PC-9 (cell line): ENCODE measurements at regions not wholly inside any gene's neighbourhood (a gene's known extent, or its start where the extent isn't known, plus 50 kb on each side); places are given as distances from the start of the nearest gene placed in this dataset.

ENCODE experiments used
- BruUV-seq: library from RNA; stranded (reverse); fragments of 400-500 nt; replicated peaks from 2 replicates; lab custom pipeline; 2021; lab: Mats Ljungman, UMichigan
- CTCF ChIA-PET: fragments of 300-600 bp; sonication (Branson Sonifier 250); formaldehyde crosslinking; loops from one replicate; lab custom pipeline; 2022; ENCODE audit warnings: antibody characterized with exemption; lab: Charles Lee
- POLR2A ChIA-PET: fragments of 300-600 bp; sonication (Branson Sonifier 250); formaldehyde crosslinking; loops from one replicate; lab custom pipeline; 2022; ENCODE audit warnings: antibody characterized with exemption; ENCODE audit not compliant: unreplicated experiment; lab: Charles Lee
- DNase-seq, 2 experiments: peaks; one replicate each; pipeline versions ENCODE4 v3.0.0 to v3.0.0-alpha.2; 2015 to 2022; ENCODE audit warnings: mixed read lengths in 1 of 2
- H2AFZ ChIP-seq: fragments of 200-600 bp; sonication (generic); 2 replicates; pipeline ENCODE4 v1.8.1; 2017; ENCODE audit warnings: antibody characterized with exemption
- H3F3A ChIP-seq: fragments of 200-600 bp; sonication (generic); 2 replicates; pipeline ENCODE4 v1.8.1; 2017; ENCODE audit warnings: antibody characterized with exemption, mild to moderate bottlenecking, low read depth; ENCODE audit not compliant: insufficient read depth
- H3K27ac ChIP-seq: fragments of 200-600 bp; sonication (generic); 2 replicates; pipeline ENCODE4 v1.6.1; 2016; ENCODE audit warnings: mixed run types
- H3K27me3 ChIP-seq: fragments of 200-600 bp; sonication (generic); 2 replicates; pipeline ENCODE4 v1.6.1; 2016; ENCODE audit warnings: low read depth, mixed run types; ENCODE audit not compliant: insufficient read depth
- H3K36me3 ChIP-seq: fragments of 200-600 bp; sonication (generic); 2 replicates; pipeline ENCODE4 v1.6.1; 2016; ENCODE audit warnings: low read depth, mixed run types
- H3K4me1 ChIP-seq: fragments of 200-600 bp; sonication (generic); replicated peaks from 2 replicates; pipeline ENCODE4 v1.6.1; 2016; ENCODE audit warnings: mixed run types; ENCODE audit not compliant: insufficient read depth
- H3K4me2 ChIP-seq: fragments of 200-600 bp; sonication (generic); 2 replicates; pipeline ENCODE4 v1.6.1; 2017; ENCODE audit warnings: mixed run types
- H3K4me3 ChIP-seq: fragments of 200-600 bp; sonication (generic); 2 replicates; pipeline ENCODE4 v1.6.1; 2016; ENCODE audit warnings: mixed run types
- H3K79me2 ChIP-seq: fragments of 200-600 bp; sonication (generic); 2 replicates; pipeline ENCODE4 v1.6.1; 2017; ENCODE audit warnings: low read depth, mixed run types
- H3K9me2 ChIP-seq: fragments of 200-600 bp; sonication (generic); 2 replicates; pipeline ENCODE4 v1.8.1; 2017; ENCODE audit warnings: mild to moderate bottlenecking; ENCODE audit not compliant: insufficient read depth
- H3K9me3 ChIP-seq: fragments of 200-600 bp; sonication (generic); 2 replicates; pipeline ENCODE4 v1.8.1; 2016; ENCODE audit warnings: low read depth; ENCODE audit not compliant: insufficient read depth
- H4K20me1 ChIP-seq: fragments of 200-600 bp; sonication (generic); 2 replicates; pipeline ENCODE4 v1.8.1; 2017; ENCODE audit not compliant: insufficient read depth
- CTCF ChIP-seq: fragments of 200-600 bp; sonication (generic); conservative IDR thresholded peaks from 2 replicates; pipeline ENCODE4 v1.6.1; 2017; ENCODE audit warnings: mixed run types, antibody characterized with exemption, mild to moderate bottlenecking, moderate library complexity
- EZH2 ChIP-seq: fragments of 200-600 bp; sonication (generic); IDR thresholded peaks from 2 replicates; pipeline ENCODE4 v1.8.0; 2017; ENCODE audit warnings: antibody characterized with exemption, low read depth
- intact Hi-C: fragments of 100-400 bp; cut with micrococcal nuclease; formaldehyde crosslinking; loops from one replicate; pipeline ENCODE4 v1.10.0; 2022; ENCODE audit not compliant: unreplicated experiment

GRCh38 chr2:16021611-16022363 lies 81.4 kb downstream of the MYCN start:
- Histone ChIP-seq H2AFZ (no peak overlapping the region), H3K4me2 (no peak overlapping the region), H4K20me1 (no peaks in the 10 kb centered on the region; the same call in 1 of the 2 replicates), H3K36me3 (no peaks in the 10 kb centered on the region), H3K4me1 (no peaks in the 10 kb centered on the region), H3K27me3 (peaks cover 65% of the 10 kb centered on the region), H3K27ac (no peak overlapping the region), H3K4me3 (no peak overlapping the region), H3F3A (no peaks in the 10 kb centered on the region), H3K9me2 (no peaks in the 10 kb centered on the region), H3K9me3 (no peaks in the 10 kb centered on the region), H3K79me2 (no peaks in the 10 kb centered on the region)
- no TSS peak for BruUV-seq
- DNase-seq: no peak
- CTCF ChIA-PET: no interaction called here
- intact Hi-C loops: no loop called here
- TF ChIP-seq CTCF: no peak
- POLR2A ChIA-PET: interaction anchor here (0.7 kb wide), 1 partner anchor 115 kb away, joined by 4 read pairs; no protein-coding TSS in a partner anchor

GRCh38 chr2:16020389-16021008 lies 80.1 kb downstream of the MYCN start:
- no peaks in the 10 kb centered on the region for H3K9me2 ChIP-seq
- no peaks in the 10 kb centered on the region for H3F3A ChIP-seq
- no peaks in the 10 kb centered on the region for H3K9me3 ChIP-seq
- H3K4me3 ChIP-seq: no peak overlapping the region
- H3K4me2 ChIP-seq: no peak overlapping the region
- ChIA-PET CTCF (no interaction called here), POLR2A (no interaction called here)
- BruUV-seq: no TSS peak
- no peak overlapping the region for H3K27ac ChIP-seq
- H2AFZ ChIP-seq: no peak overlapping the region
- no peaks in the 10 kb centered on the region for H3K36me3 ChIP-seq
- TF ChIP-seq CTCF: no peak
- TF ChIP-seq EZH2: no peak
- H3K79me2 ChIP-seq: no peaks in the 10 kb centered on the region
- no peak for DNase-seq
- no peaks in the 10 kb centered on the region; the same call in 1 of the 2 replicates for H4K20me1 ChIP-seq
- H3K27me3 ChIP-seq: peaks cover 53% of the 10 kb centered on the region
- intact Hi-C loops: no loop called here
- H3K4me1 ChIP-seq: no peaks in the 10 kb centered on the region

- CTCF ChIA-PET: no interaction called here
- H3K9me3 ChIP-seq: no peaks in the 10 kb centered on the region
- POLR2A ChIA-PET: no interaction called here
- H4K20me1 ChIP-seq: no peaks in the 10 kb centered on the region; the same call in 1 of the 2 replicates
- no peaks in the 10 kb centered on the region for H3K79me2 ChIP-seq
- H3K36me3 ChIP-seq: no peaks in the 10 kb centered on the region
- peaks cover 46% of the 10 kb centered on the region for H3K27me3 ChIP-seq
- H3K9me2 ChIP-seq: no peaks in the 10 kb centered on the region
- intact Hi-C loops: no loop called here
- H3K4me2 ChIP-seq: no peak overlapping the region
- no peak for DNase-seq
- no peaks in the 10 kb centered on the region for H3K4me1 ChIP-seq
- H3K27ac ChIP-seq: no peak overlapping the region
- no peak overlapping the region for H2AFZ ChIP-seq
- H3F3A ChIP-seq: no peaks in the 10 kb centered on the region
- H3K4me3 ChIP-seq: no peak overlapping the region
- BruUV-seq: no TSS peak
- no peak for TF ChIP-seq EZH2
- TF ChIP-seq CTCF: no peak
Measured at GRCh38 chr2:16019617-16020351, 79.4 kb downstream of the MYCN start.
